ENCODE measurements at regions not wholly inside any gene's neighbourhood (a gene's known extent, or its start where the extent isn't known, plus 50 kb on each side); places are given as distances from the start of the nearest gene placed in this dataset.

- no peak for TF ChIP-seq CTCF (IDR thresholded peaks at IDR 0.05)
- Mint-ChIP-seq H3K27me3 (ENCODE audit: unreplicated experiment) (peaks cover under 1% of the 10 kb centered on the region), H3K27ac (ENCODE audit: unreplicated experiment) (no peak overlapping the region), H3K4me3 (ENCODE audit: unreplicated experiment) (no peak overlapping the region), H3K9me3 (ENCODE audit: unreplicated experiment) (peaks cover 4% of the 10 kb centered on the region), H3K4me1 (ENCODE audit: unreplicated experiment) (no peaks in the 10 kb centered on the region), H3K36me3 (ENCODE audit: unreplicated experiment) (no peaks in the 10 kb centered on the region)
- no peak for DNase-seq (ENCODE audit: extremely low spot score, unreplicated experiment)
Observed at GRCh38 chr4:27316176-27316575, 455.5 kb downstream of the STIM2 start.

GRCh38 chr4:27318740-27319139 is 458.1 kb downstream of the STIM2 start:
- no peak overlapping the region for H3K27ac Mint-ChIP-seq (ENCODE audit: unreplicated experiment)
- no peaks in the 10 kb centered on the region for H3K36me3 Mint-ChIP-seq (ENCODE audit: unreplicated experiment)
- H3K27me3 Mint-ChIP-seq (ENCODE audit: unreplicated experiment): peaks cover 5% of the 10 kb centered on the region
- no peaks in the 10 kb centered on the region for H3K9me3 Mint-ChIP-seq (ENCODE audit: unreplicated experiment)
- H3K4me3 Mint-ChIP-seq (ENCODE audit: unreplicated experiment): no peak overlapping the region
- no peaks in the 10 kb centered on the region for H3K4me1 Mint-ChIP-seq (ENCODE audit: unreplicated experiment)
- no peak for DNase-seq (ENCODE audit: extremely low spot score, unreplicated experiment)
- peak; percentile 39 for TF ChIP-seq CTCF (IDR thresholded peaks at IDR 0.05)

GRCh38 chr4:27326991-27327390 is 466.4 kb downstream of the STIM2 start:
- H3K4me3 Mint-ChIP-seq (ENCODE audit: unreplicated experiment): no peak overlapping the region
- no peaks in the 10 kb centered on the region for H3K36me3 Mint-ChIP-seq (ENCODE audit: unreplicated experiment)
- no peak for DNase-seq (ENCODE audit: extremely low spot score, unreplicated experiment)
- no peak overlapping the region for H3K27ac Mint-ChIP-seq (ENCODE audit: unreplicated experiment)
- H3K9me3 Mint-ChIP-seq (ENCODE audit: unreplicated experiment): peaks cover 11% of the 10 kb centered on the region
- H3K4me1 Mint-ChIP-seq (ENCODE audit: unreplicated experiment): no peaks in the 10 kb centered on the region
- no peak for TF ChIP-seq CTCF (IDR thresholded peaks at IDR 0.05)
- H3K27me3 Mint-ChIP-seq (ENCODE audit: unreplicated experiment): no peaks in the 10 kb centered on the region

GRCh38 chr4:27327421-27328181 is 467.0 kb downstream of the STIM2 start:
- Mint-ChIP-seq H3K27me3 (ENCODE audit: unreplicated experiment) (no peaks in the 10 kb centered on the region), H3K27ac (ENCODE audit: unreplicated experiment) (no peak overlapping the region), H3K4me1 (ENCODE audit: unreplicated experiment) (no peaks in the 10 kb centered on the region), H3K4me3 (ENCODE audit: unreplicated experiment) (no peak overlapping the region), H3K36me3 (ENCODE audit: unreplicated experiment) (no peaks in the 10 kb centered on the region), H3K9me3 (ENCODE audit: unreplicated experiment) (peaks cover 11% of the 10 kb centered on the region)
- no peak for DNase-seq (ENCODE audit: extremely low spot score, unreplicated experiment)
- no peak for TF ChIP-seq CTCF (IDR thresholded peaks at IDR 0.05)

GRCh38 chr4:27338530-27338929 is 477.9 kb downstream of the STIM2 start:
- no peaks in the 10 kb centered on the region for H3K36me3 Mint-ChIP-seq (ENCODE audit: unreplicated experiment)
- H3K9me3 Mint-ChIP-seq (ENCODE audit: unreplicated experiment): peaks cover 16% of the 10 kb centered on the region
- H3K27ac Mint-ChIP-seq (ENCODE audit: unreplicated experiment): no peak overlapping the region
- H3K27me3 Mint-ChIP-seq (ENCODE audit: unreplicated experiment): no peaks in the 10 kb centered on the region
- TF ChIP-seq CTCF (IDR thresholded peaks at IDR 0.05): no peak
- H3K4me3 Mint-ChIP-seq (ENCODE audit: unreplicated experiment): no peak overlapping the region
- H3K4me1 Mint-ChIP-seq (ENCODE audit: unreplicated experiment): no peaks in the 10 kb centered on the region
- DNase-seq (ENCODE audit: extremely low spot score, unreplicated experiment): no peak

All from osteocyte (in vitro differentiated cells).